ENCODE measurements at regions not wholly inside any gene's neighbourhood (a gene's known extent, or its start where the extent isn't known, plus 50 kb on each side); places are given as distances from the start of the nearest gene placed in this dataset.
"Not testable (repeated sequence)": the region's sequence is repeated elsewhere in the genome, so short reads cannot be mapped to it uniquely, and the experiment has no call there.

DNA sequence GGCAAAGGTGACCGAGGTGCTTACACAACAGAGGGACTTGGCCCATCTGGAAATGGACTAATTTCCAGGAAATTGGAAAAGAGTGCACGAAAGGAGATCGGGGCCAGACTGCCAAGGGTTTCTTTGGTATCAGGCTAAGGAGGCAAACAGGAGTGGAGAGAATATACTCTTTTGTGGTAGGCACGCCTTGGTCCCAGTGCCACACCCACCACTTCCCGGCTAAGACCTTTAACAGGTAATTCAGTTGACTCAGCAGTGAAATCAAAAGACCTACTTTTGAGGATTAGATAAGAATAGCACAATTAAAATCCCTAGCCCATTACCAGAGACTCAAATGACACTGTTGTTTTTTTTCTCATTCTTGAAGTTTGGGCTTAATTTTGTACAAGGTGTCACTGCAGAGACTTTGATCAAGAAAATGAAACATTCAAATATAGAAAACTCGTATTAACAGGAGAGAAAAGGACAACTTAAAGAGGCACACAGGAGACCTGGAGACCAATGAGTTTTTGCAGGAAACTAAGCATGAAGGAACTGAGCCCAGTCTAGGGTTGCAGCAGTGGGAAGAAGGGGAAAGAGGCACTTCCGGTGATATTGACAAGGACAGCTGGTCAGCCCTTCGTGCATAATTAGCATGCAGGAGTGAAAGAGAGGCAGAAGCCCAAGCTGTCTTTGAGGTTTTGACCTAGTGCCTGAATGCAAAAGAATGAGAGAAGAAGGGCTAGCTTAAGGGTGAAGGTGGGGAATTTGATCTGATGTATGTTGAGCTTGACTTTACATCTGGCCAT lies 265.5 kb upstream of the CCL2 start:
- in situ Hi-C loops (cut with HindIII; ENCODE audit: low pct_unique_long_range_greater_than_20kb, low sequenced_read_pairs), result no loop called here
- DNase-seq (ENCODE audit: low read depth, low spot score), result no peak

DNA sequence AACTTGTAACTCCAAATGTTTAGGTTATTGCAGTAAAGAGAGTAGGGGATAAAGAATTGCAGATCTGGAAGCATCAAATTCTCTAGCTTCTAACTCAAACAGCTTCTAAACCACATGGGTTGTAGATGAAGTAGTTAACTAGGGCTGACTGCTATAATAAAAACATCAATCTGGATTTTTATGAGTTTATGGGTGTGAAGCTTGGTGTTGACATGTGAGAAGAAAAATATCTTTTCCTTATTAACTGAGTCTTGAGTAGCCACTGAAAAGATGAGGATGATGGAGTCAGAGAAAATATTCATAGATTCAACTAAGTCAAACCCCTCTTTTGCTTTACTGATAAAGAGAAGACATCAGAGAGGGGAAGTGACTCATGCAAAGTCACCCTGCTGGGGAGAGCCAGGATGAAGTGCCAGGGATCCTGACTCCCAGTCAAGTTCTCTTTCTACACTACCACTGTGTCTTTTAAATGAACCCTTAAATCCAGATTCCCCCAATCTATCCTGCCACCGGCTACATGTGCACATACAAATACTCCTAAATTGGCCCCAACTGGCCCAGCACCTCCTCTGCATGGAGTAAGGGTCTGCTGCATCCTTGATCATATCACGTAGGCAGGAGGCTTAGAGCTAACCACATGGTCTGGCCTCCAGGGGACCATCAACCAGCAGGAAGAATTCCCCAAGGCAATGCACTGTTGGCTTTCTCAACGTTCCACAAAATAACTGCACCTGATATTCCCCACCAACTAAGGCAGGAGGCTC lies 264.0 kb upstream of the CCL2 start:
- in situ Hi-C loops (cut with HindIII; ENCODE audit: low pct_unique_long_range_greater_than_20kb, low sequenced_read_pairs), result no loop called here
- DNase-seq (ENCODE audit: low read depth, low spot score), result no peak

DNA sequence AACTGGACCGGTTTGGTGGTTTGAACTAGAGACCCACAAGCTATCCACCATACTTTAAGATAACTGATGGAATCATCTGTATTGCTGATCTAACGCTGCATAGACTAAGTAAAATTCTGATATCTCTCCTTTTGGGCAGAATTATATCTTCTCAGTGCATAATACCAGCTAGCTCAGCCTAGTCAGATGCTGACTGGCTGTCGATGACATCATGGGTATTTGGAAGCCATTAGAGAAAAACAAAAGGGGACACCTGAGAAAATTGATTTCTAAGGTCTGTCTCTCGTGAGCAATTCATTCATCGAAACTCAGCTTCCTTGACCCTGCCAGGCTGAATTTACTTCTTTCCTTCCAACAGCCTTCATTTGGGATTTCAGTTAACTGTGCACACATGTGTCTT lies 263.0 kb upstream of the CCL2 start:
- DNase-seq (ENCODE audit: low read depth, low spot score), result no peak
- in situ Hi-C loops (cut with HindIII; ENCODE audit: low pct_unique_long_range_greater_than_20kb, low sequenced_read_pairs), result no loop called here

DNA sequence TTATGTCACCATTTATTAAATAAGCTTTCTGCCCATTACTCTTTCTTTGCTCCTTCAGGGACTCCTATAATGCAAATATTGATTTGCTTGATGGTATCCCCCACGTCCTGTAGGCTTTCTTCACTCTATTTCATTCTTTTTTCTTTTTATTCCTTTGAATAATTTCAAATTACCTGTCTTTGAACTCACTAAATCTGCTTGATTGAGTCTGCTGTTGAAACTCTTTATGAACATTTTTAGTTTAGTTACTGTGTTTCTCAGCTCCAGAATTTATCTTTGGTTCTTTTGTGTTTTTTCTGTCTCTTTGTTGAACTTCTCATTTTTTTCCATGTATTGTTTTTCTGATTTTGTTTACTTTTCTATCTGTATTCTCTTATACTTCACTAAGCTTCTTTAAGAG lies 254.4 kb upstream of the CCL2 start:
- no peak for DNase-seq (ENCODE audit: low read depth, low spot score)
- in situ Hi-C loops (cut with HindIII; ENCODE audit: low pct_unique_long_range_greater_than_20kb, low sequenced_read_pairs), result no loop called here

DNA sequence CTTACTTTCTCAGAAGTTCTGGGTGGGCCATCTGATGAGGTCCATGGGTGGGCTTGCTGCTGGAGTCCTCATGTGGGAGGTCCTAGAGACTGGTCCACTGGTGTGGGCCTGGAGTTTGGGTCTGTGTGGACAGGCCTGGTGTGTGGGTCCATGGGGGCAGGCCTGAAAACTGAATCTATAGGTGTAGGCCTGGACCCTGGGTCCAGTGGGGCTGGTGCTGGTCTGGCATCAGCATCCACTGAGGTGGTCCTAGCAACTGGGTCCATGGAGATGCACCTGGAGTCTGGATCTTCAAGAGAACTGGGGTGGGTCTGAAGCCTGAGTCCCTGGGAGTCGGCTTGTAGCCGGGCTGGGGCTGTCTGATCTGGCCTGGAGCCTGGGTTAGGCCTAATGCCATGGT lies 253.8 kb upstream of the CCL2 start:
- in situ Hi-C loops (cut with HindIII; ENCODE audit: low pct_unique_long_range_greater_than_20kb, low sequenced_read_pairs), result no loop called here
- DNase-seq (ENCODE audit: low read depth, low spot score), result no peak

DNA sequence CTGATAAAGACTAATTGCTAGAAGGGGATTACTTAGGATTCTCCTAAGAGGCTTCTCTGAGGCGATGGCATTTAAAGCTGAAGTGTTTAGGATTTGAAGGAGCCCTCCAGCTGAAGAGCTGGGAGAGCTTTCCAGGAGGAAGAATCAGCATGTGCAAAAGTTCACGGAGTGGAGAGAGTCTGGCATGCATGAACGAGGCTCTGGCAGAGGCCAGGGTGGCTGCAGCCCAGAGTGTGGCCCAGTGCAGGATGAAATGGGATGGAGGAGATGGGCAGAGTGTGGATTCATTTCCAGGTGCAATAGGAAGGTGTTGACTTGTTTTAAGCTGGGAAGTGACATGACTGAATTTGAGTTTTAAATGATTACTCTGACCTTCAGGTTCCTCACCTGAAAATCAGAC lies 249.0 kb upstream of the CCL2 start:
- in situ Hi-C loops (cut with HindIII; ENCODE audit: low pct_unique_long_range_greater_than_20kb, low sequenced_read_pairs), result no loop called here
- no peak for DNase-seq (ENCODE audit: low read depth, low spot score)

DNA sequence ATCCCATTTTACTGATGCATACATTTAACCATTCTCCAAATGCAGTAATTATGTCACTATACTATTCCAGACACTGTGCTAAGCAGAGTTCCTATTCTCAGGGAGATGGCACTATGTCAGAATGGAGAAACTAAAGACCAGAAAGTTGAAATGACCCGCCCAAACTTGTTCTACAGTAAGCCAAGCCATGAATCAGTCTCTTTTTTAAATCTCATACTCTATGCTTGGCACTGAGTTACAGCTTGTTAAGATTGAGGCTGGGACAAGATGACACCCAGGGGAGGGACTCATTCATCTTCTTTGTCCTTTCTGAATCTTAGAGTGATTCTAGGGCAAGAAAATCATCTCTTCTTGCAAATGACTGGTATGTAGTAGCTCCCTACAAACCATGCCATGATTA lies 247.0 kb upstream of the CCL2 start:
- DNase-seq (ENCODE audit: low read depth, low spot score), result no peak
- in situ Hi-C loops (cut with HindIII; ENCODE audit: low pct_unique_long_range_greater_than_20kb, low sequenced_read_pairs), result no loop called here

DNA sequence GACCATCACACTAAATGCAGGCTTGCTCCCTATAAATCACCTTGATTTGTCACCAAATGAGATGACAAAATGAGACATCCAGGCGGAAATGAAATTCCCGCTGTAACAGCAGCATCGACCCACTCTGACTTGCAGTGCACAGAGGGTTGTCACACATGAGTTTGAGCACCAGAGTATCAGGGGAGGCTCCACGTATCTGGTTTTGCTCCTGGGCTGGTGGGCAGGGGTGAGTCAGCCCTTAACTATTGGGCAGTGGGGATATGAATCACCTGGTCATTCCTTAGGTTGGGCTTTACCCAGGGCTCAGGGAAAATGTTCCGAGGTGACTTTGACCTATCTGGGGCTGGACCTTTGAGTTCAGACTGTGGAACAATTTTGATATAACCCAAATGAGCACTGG lies 245.2 kb upstream of the CCL2 start:
- no peak for DNase-seq (ENCODE audit: low read depth, low spot score)
- in situ Hi-C loops (cut with HindIII; ENCODE audit: low pct_unique_long_range_greater_than_20kb, low sequenced_read_pairs), result no loop called here

DNA sequence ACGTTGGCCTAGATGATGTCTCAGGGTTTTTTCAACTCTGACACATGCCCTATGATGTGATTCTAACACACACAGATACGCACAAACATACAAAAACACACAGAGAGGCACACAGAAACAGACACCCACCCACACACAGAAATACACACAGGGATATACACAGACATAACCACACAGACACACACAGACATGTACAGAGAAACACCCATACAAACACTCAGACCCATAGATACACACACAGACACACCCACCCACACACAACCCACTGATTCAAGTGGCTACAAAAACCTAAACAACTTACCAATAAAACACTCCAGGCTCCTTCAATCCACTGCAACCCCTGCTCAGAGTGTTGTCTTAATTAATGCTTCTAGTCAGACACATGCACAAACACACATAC lies 244.6 kb upstream of the CCL2 start:
- DNase-seq (ENCODE audit: low read depth, low spot score), result no peak
- in situ Hi-C loops (cut with HindIII; ENCODE audit: low pct_unique_long_range_greater_than_20kb, low sequenced_read_pairs), result no loop called here

DNA sequence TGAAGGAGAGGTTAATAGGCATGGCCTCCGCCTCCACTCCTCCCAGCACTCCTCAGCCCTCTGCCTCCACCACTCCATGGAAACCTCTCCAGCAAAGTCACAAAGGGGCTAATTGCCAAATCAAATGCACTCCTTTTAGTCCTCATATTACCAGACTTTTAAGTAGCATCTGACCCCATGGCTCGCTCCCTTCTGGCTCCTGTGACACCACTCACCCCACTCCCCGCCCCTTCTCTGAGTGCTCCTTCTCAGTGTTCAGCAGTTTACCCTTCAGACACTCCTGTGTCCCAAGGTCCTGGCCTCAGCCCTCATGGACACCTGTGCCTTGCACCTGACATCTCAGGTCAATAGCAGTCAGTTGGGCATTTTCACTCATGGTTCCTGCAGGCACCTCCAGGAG lies 243.5 kb upstream of the CCL2 start:
- in situ Hi-C loops (cut with HindIII; ENCODE audit: low pct_unique_long_range_greater_than_20kb, low sequenced_read_pairs), result no loop called here
- DNase-seq (ENCODE audit: low read depth, low spot score), result no peak

DNA sequence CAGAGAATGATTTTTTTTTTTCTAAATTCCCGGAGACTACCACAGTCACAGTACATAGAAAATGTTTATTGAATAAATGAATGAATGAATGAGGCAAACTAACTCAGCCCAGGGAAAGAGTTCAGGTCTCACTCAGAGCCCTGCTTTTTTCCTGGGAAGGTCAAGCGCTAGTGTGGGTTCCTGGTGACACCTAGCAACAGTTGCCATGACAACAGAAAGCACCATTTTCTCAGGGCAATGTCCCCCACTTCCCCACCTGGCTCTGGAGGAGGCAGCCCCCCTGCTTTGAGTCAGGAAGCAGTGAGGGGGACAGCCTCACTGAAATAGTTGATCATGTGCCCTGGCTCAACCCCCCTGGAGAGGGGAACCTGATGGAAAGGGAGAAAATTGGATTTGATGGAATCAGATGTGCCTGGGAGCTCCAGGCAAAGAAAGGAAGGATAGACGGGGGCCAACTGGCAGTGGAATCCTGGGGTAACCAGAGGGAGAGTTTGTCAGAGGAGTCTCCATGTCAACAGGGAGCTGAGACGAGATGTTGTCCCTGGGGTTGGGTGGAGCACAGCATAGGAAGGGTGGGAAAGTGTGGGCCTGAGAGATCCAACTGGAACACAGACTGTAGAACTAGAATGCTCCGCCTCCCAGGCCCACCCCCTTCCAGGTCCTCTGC lies 242.2 kb upstream of the CCL2 start:
- DNase-seq (ENCODE audit: low read depth, low spot score), result no peak
- in situ Hi-C loops (cut with HindIII; ENCODE audit: low pct_unique_long_range_greater_than_20kb, low sequenced_read_pairs), result no loop called here

DNA sequence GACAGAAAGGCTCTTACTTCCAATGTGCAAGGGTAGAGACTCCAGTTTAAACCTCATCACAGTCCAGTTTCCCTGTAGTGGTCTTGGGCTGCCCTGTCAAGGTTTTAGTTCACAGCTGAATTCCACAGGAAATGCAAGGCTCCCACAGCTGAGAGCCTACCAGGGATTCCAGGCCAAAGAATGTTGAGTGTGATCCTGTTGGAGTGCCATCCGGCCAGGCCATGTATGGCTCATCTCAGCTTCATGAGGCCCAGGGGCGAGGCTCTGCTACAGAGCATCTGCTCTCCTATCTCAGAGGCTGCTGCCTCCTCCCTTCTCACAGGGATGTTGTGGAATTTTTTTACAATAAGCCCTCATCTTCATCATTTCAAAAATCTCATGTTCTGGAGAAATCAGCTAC lies 239.8 kb upstream of the CCL2 start:
- DNase-seq (ENCODE audit: low read depth, low spot score), result no peak

DNA sequence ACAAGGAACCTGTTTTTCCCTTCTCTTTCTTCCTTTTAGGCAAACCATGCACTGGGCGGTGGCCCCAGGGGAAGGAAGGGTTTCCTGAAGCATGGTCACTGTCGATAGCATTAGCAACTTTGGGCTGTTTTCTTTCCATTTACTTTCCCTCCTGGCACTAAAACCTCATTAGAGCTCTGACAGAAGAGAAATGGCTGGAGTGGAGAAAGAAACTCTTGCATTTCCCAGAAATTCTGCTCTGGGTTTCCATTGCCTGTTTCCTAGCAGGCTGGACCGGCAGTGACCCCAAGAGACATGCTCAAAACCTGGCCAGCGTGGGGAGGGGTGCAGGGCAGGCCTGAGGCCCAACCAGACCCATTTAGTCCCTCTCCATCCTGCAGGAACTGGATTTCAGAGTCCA lies 230.7 kb upstream of the CCL2 start:
- in situ Hi-C loops (cut with HindIII; ENCODE audit: low pct_unique_long_range_greater_than_20kb, low sequenced_read_pairs), result no loop called here
- DNase-seq (ENCODE audit: low read depth, low spot score), result no peak

More for the DNA sequence above, 239.8 kb upstream of the CCL2 start:
- in situ Hi-C loops (cut with HindIII; ENCODE audit: low pct_unique_long_range_greater_than_20kb, low sequenced_read_pairs), result no loop called here

DNA sequence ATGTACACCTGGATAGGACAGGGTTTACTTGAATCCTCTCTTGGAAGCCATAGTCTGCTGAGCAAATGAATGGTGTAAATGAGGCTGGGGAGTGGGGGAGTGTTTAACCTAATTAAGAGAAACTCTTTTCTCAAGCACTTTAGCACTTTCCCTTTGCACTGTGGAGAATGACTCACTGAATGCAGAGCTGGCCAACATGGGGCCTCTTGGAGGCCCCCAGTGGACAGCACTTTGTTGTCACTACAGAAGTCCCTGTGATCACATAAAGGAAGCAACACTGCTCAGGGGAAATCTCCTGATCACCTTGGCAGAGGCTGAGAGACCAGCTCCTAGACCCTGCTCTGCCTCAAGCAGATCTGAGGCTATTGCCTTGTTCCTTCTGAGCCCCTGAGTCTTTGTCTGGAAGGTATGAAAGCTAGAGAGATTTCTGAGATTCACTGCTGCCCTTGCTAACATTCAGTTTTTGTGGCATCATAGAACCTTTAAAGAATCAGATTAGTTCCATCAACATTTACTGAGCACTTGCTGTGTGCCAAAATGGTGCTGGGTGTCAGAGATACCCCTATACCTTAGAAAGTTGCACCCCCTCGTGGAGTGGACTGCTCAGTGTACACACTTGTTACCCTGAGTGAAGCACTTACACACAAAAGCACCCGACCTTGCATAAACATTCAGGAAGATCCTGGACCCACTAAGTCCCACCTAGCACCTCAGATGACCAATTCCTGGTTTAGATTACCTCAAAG lies 230.1 kb upstream of the CCL2 start:
- DNase-seq (ENCODE audit: low read depth, low spot score), result no peak

DNA sequence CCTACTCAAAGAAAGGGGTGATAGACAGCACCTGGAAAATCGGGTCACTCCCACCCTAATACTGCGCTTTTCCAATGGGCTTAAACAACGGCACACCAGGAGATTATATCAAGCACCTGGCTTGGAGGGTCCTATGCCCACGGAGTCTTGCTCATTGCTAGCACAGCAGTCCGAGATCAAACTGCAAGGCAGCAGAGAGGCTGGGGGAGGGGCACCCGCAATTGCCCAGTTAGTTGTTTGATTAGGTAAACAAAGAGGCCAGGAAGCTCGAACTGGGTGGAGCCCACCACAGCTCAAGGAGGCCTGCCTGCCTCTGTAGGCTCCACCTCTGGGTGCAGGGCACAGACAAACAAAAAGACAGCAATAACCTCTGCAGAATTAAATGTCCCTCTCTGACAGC lies 224.5 kb upstream of the CCL2 start:
- DNase-seq (ENCODE audit: low read depth, low spot score); in situ Hi-C loops (cut with HindIII; ENCODE audit: low pct_unique_long_range_greater_than_20kb, low sequenced_read_pairs): not testable (repeated sequence)

More for the DNA sequence above, 230.1 kb upstream of the CCL2 start:
- in situ Hi-C loops (cut with HindIII; ENCODE audit: low pct_unique_long_range_greater_than_20kb, low sequenced_read_pairs), result no loop called here

DNA sequence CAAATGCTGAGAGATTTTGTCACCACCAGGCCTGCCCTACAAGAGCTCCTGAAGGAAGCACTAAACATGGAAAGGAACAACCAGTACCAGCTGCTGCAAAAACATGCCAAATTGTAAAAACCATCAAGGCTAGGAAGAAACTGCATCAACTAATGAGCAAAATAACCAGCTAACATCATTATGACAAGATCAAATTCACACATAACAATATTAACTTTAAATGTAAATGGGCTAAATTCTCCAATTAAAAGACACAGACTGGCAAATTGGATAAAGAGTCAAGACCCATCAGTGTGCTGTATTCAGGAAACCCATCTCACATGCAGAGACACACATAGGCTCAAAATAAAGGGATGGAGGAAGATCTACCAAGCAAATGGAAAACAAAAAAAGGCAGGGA lies 222.8 kb upstream of the CCL2 start:
- DNase-seq (ENCODE audit: low read depth, low spot score); in situ Hi-C loops (cut with HindIII; ENCODE audit: low pct_unique_long_range_greater_than_20kb, low sequenced_read_pairs): not testable (repeated sequence)

DNA sequence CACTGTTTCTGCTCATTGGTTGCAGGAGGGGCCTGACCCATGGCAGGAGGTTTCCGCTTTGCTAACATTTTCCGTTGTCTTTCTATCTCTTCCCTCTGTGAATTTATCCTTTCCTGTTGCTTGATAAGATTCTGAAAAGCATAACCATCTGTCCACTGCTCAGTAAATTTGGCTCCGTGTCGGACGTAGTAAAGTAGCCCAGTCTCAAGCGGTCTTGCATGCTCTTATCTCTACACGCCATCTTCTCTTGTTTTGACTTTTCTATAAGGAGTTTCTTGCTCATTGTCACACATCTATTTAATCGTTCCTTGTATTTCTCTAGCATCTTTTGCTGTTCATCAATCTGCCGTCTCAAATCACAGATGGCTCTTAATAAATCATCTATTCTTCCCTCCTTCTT lies 216.3 kb upstream of the CCL2 start:
- DNase-seq (ENCODE audit: low read depth, low spot score); in situ Hi-C loops (cut with HindIII; ENCODE audit: low pct_unique_long_range_greater_than_20kb, low sequenced_read_pairs): not testable (repeated sequence)

DNA sequence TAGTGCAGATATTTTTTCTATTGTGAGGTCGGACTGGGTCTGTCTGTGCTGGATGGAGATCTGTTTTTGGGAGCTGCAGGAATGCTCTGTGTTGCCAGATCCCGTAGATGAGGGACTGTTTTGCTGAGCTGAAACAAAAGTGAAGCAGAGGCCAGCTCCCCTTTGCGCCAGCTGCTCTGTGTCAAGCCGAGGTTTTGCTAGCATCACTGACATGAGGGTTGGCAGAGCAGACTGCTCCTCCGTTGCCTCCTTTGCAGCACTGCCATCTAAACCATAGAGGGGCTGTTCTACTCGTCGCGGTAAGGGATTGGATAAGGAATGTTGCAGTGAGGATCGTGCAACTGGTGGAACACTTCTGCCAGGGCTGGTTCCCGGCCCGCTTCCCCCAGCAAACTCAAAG lies 215.9 kb upstream of the CCL2 start:
- in situ Hi-C loops (cut with HindIII; ENCODE audit: low pct_unique_long_range_greater_than_20kb, low sequenced_read_pairs); DNase-seq (ENCODE audit: low read depth, low spot score): not testable (repeated sequence)
